ENCODE measurements at regions not wholly inside any gene's neighbourhood (a gene's known extent, or its start where the extent isn't known, plus 50 kb on each side); places are given as distances from the start of the nearest gene placed in this dataset.

GRCh38 chr2:129731907-129732629, 247.4 kb upstream of the RAB6C start:
- no peak for DNase-seq

- DNase-seq: no peak
Observed at GRCh38 chr2:129732630-129733026, 246.8 kb upstream of the RAB6C start.

GRCh38 chr2:129733041-129733440, 246.4 kb upstream of the RAB6C start:
- DNase-seq: no peak

- DNase-seq: no peak
Observed at GRCh38 chr2:129733579-129733978, 245.9 kb upstream of the RAB6C start.

GRCh38 chr2:129734343-129735034, 245.0 kb upstream of the RAB6C start:
- DNase-seq: no peak

GRCh38 chr2:129735576-129735975, 243.9 kb upstream of the RAB6C start:
- DNase-seq: no peak

GRCh38 chr2:129737660-129738527, 241.6 kb upstream of the RAB6C start:
- no peak for DNase-seq

GRCh38 chr2:129738799-129739198, 240.7 kb upstream of the RAB6C start:
- DNase-seq: no peak

- no peak for DNase-seq
Observed at GRCh38 chr2:129740504-129740903, 239.0 kb upstream of the RAB6C start.

- no peak for DNase-seq
Observed at GRCh38 chr2:129741165-129741564, 238.3 kb upstream of the RAB6C start.

- no peak for DNase-seq
Observed at GRCh38 chr2:129741623-129742022, 237.8 kb upstream of the RAB6C start.

- no peak for DNase-seq
Observed at GRCh38 chr2:129742415-129743180, 236.9 kb upstream of the RAB6C start.

- no peak for DNase-seq
Observed at GRCh38 chr2:129744141-129744540, 235.3 kb upstream of the RAB6C start.

GRCh38 chr2:129744649-129745048, 234.8 kb upstream of the RAB6C start:
- no peak for DNase-seq

GRCh38 chr2:129747500-129748125, 231.9 kb upstream of the RAB6C start:
- no peak for DNase-seq

GRCh38 chr2:129748250-129748649, 231.2 kb upstream of the RAB6C start:
- no peak for DNase-seq

- no peak for DNase-seq
Observed at GRCh38 chr2:129748653-129749052, 230.8 kb upstream of the RAB6C start.

GRCh38 chr2:129751409-129751808, 228.1 kb upstream of the RAB6C start:
- no peak for DNase-seq

GRCh38 chr2:129752176-129752575, 227.3 kb upstream of the RAB6C start:
- DNase-seq: no peak

- DNase-seq: no peak
Observed at GRCh38 chr2:129752686-129753085, 226.8 kb upstream of the RAB6C start.

GRCh38 chr2:129753261-129753660, 226.2 kb upstream of the RAB6C start:
- DNase-seq: no peak

- DNase-seq: no peak
Observed at GRCh38 chr2:129754421-129754820, 225.0 kb upstream of the RAB6C start.

Measured in EL (cell line).